ENCODE measurements at regions not wholly inside any gene's neighbourhood (a gene's known extent, or its start where the extent isn't known, plus 50 kb on each side); places are given as distances from the start of the nearest gene placed in this dataset.

- no peak for TF ChIP-seq EZH2 (IDR thresholded peaks at IDR 0.05; ENCODE audit: insufficient read depth, poor library complexity, severe bottlenecking)
- no peak for TF ChIP-seq EZH2phosphoT487 (IDR thresholded peaks at IDR 0.05; ENCODE audit: insufficient read depth, low read depth)
These were observed 662.5 kb downstream of the TYW1 start for GRCh38 chr7:67659091-67659490.

All from GM23248 (cell line).